ENCODE measurements at regions not wholly inside any gene's neighbourhood (a gene's known extent, or its start where the extent isn't known, plus 50 kb on each side); places are given as distances from the start of the nearest gene placed in this dataset.

- no peak overlapping the region for H3K27ac ChIP-seq (ENCODE audit: low read depth in 1 of 2, low read length in 2 of 2)
- H3K9me3 ChIP-seq (replicated peaks in 1 of 2; ENCODE audit: control insufficient read depth in 1 of 2, insufficient read depth in 1 of 2, low read length in 2 of 2), result no peaks in the 10 kb centered on the region
- Mint-ChIP-seq H3K36me3 (no peaks in the 10 kb centered on the region), H3K4me3 (no peak overlapping the region), H3K4me1 (no peaks in the 10 kb centered on the region), H3K9me3 (peaks cover 0 to 3% (median 0%) of the 10 kb centered on the region in 7 donors), H3K27me3 (ENCODE audit: low read depth in 3 of 3) (no peaks in the 10 kb centered on the region), H3K27ac (no peak overlapping the region)
- no peaks in the 10 kb centered on the region for H3K4me1 ChIP-seq (ENCODE audit: control insufficient read depth in 1 of 2, insufficient read depth in 2 of 2, low read length in 2 of 2)
- no peaks in the 10 kb centered on the region for H3K27me3 ChIP-seq (ENCODE audit: control insufficient read depth in 2 of 2, insufficient read depth in 2 of 2, low read length in 2 of 2)
- no peak overlapping the region for H2AFZ ChIP-seq (ENCODE audit: insufficient read depth, low read depth, low read length, poor library complexity, severe bottlenecking)
- H3K4me3 ChIP-seq (replicated peaks in 1 of 3; ENCODE audit: low read depth in 2 of 3, low read length in 3 of 3), result no peak overlapping the region
- H4K20me1 ChIP-seq (ENCODE audit: insufficient read depth, low read length), result no peaks in the 10 kb centered on the region
- H3K9ac ChIP-seq (ENCODE audit: insufficient read depth, low read length, poor library complexity, severe bottlenecking), result no peak overlapping the region
- TF ChIP-seq CTCF (IDR thresholded peaks at IDR 0.05), result no peak
- no peak for DNase-seq
- no peak overlapping the region for H3K4me2 ChIP-seq (replicated peaks; ENCODE audit: extremely low read depth, low read length, poor library complexity, severe bottlenecking)
- H3K79me2 ChIP-seq (ENCODE audit: insufficient read depth, low read length), result no peaks in the 10 kb centered on the region
- WGBS (ENCODE audit: insufficient coverage), result no CpG with 5 or more reads among the region's 3 CpGs
- no peaks in the 10 kb centered on the region for H3K36me3 ChIP-seq (replicated peaks in 1 of 2; ENCODE audit: control insufficient read depth in 1 of 2, insufficient read depth in 2 of 2, low read length in 2 of 2)
- intact Hi-C loops (cut with micrococcal nuclease), result no loop called here
Measured at GRCh38 chr14:45897439-45897838, 644.4 kb upstream of the MIS18BP1 start.

GRCh38 chr14:45893127-45893526 is 640.1 kb upstream of the MIS18BP1 start:
- no peaks in the 10 kb centered on the region for H3K79me2 ChIP-seq (ENCODE audit: insufficient read depth, low read length)
- DNase-seq, result no peak
- no peak overlapping the region for H3K4me3 ChIP-seq (replicated peaks in 1 of 3; ENCODE audit: low read depth in 2 of 3, low read length in 3 of 3)
- H4K20me1 ChIP-seq (ENCODE audit: insufficient read depth, low read length), result no peaks in the 10 kb centered on the region
- WGBS (ENCODE audit: insufficient coverage), result no CpG with 5 or more reads among the region's 3 CpGs
- no peaks in the 10 kb centered on the region for H3K27me3 ChIP-seq (ENCODE audit: control insufficient read depth in 2 of 2, insufficient read depth in 2 of 2, low read length in 2 of 2)
- TF ChIP-seq CTCF (IDR thresholded peaks at IDR 0.05), result no peak
- H3K27ac ChIP-seq (ENCODE audit: low read depth in 1 of 2, low read length in 2 of 2), result no peak overlapping the region
- no peak overlapping the region for H2AFZ ChIP-seq (ENCODE audit: insufficient read depth, low read depth, low read length, poor library complexity, severe bottlenecking)
- H3K27me3 Mint-ChIP-seq (ENCODE audit: low read depth in 3 of 3), result no peaks in the 10 kb centered on the region
- intact Hi-C loops (cut with micrococcal nuclease), result no loop called here
- H3K9me3 Mint-ChIP-seq, result peaks cover 3 to 10% (median 7%) of the 10 kb centered on the region in 7 donors
- no peaks in the 10 kb centered on the region for H3K4me1 Mint-ChIP-seq
- no peak overlapping the region for H3K4me3 Mint-ChIP-seq
- peaks cover 0 to 6% of the 10 kb centered on the region in 2 donors for H3K9me3 ChIP-seq (replicated peaks in 1 of 2; ENCODE audit: control insufficient read depth in 1 of 2, insufficient read depth in 1 of 2, low read length in 2 of 2)
- H3K36me3 Mint-ChIP-seq, result no peaks in the 10 kb centered on the region
- no peak overlapping the region for H3K27ac Mint-ChIP-seq
- H3K4me1 ChIP-seq (ENCODE audit: control insufficient read depth in 1 of 2, insufficient read depth in 2 of 2, low read length in 2 of 2), result no peaks in the 10 kb centered on the region
- no peaks in the 10 kb centered on the region for H3K36me3 ChIP-seq (replicated peaks in 1 of 2; ENCODE audit: control insufficient read depth in 1 of 2, insufficient read depth in 2 of 2, low read length in 2 of 2)
- no peak overlapping the region for H3K9ac ChIP-seq (ENCODE audit: insufficient read depth, low read length, poor library complexity, severe bottlenecking)
- no peak overlapping the region for H3K4me2 ChIP-seq (replicated peaks; ENCODE audit: extremely low read depth, low read length, poor library complexity, severe bottlenecking)

Data from CD14-positive monocyte (primary cell).